ENCODE measurements at regions not wholly inside any gene's neighbourhood (a gene's known extent, or its start where the extent isn't known, plus 50 kb on each side); places are given as distances from the start of the nearest gene placed in this dataset.

DNA sequence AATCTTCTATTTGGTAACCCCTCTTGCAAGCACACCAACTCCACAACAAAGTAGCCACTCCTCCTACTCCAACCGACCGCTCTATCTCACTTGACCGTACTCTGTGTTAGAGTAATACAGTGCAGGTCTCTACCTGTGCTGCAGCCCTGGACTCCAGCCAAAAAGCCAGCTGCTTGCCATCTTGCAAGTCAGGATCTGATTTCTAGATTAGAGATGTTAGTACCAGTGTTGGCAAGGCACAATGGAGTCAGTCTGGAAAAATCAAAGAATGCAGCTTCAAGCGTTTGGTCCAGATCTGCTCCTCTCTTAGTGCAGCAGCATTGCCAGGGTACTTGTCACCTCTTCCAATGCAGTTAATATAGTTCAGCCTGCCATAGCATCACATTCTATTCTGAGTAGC lies 477.6 kb downstream of the ZSWIM6 start:
- TF ChIP-seq, protein P1, sequence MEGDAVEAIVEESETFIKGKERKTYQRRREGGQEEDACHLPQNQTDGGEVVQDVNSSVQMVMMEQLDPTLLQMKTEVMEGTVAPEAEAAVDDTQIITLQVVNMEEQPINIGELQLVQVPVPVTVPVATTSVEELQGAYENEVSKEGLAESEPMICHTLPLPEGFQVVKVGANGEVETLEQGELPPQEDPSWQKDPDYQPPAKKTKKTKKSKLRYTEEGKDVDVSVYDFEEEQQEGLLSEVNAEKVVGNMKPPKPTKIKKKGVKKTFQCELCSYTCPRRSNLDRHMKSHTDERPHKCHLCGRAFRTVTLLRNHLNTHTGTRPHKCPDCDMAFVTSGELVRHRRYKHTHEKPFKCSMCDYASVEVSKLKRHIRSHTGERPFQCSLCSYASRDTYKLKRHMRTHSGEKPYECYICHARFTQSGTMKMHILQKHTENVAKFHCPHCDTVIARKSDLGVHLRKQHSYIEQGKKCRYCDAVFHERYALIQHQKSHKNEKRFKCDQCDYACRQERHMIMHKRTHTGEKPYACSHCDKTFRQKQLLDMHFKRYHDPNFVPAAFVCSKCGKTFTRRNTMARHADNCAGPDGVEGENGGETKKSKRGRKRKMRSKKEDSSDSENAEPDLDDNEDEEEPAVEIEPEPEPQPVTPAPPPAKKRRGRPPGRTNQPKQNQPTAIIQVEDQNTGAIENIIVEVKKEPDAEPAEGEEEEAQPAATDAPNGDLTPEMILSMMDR (IDR thresholded peaks at IDR 0.05): no peak
- TF ChIP-seq POLR2A (IDR thresholded peaks at IDR 0.05): no peak
- WGBS, 2 donors: 50 to 52% methylated on average over 4 of the region's 4 CpGs

DNA sequence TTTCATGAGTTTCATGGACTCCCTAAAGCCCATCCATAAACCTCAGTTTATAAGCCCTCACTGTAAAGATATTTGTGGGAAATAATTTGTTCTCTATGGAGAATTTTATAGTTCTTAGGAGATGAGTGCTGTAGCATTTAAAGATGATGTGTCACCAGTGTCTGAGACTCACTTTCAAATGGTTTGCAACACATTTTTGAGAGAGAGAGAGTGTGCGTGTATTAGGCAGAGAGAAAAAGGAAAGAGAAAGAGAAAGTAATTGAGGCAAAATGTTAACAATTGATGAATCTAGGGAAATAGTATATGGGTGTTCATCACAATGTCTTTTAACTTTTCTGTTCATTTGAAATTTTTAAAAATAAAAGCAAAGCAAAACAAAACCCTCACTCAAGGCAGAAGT lies 479.0 kb downstream of the ZSWIM6 start:
- TF ChIP-seq, protein P1 (IDR thresholded peaks at IDR 0.05): no peak
- no peak for DNase-seq (ENCODE audit: low spot score in 2 of 2)
- no peak overlapping the region for H3K4me3 ChIP-seq (ENCODE audit: low read depth, poor library complexity, severe bottlenecking)
- WGBS, 2 donors: 70 to 76% methylated on average over 1 of the region's 1 CpG
- intact Hi-C loops (cut with DNase I; ENCODE audit: low total_unique reads): no loop called here

More for the DNA sequence above, 477.6 kb downstream of the ZSWIM6 start:
- peak in 1 of 2 donors; percentile 71 for DNase-seq (ENCODE audit: low spot score in 2 of 2)
- intact Hi-C loops (cut with DNase I; ENCODE audit: low total_unique reads): no loop called here
- H3K4me3 ChIP-seq (ENCODE audit: low read depth, poor library complexity, severe bottlenecking): no peak overlapping the region

DNA sequence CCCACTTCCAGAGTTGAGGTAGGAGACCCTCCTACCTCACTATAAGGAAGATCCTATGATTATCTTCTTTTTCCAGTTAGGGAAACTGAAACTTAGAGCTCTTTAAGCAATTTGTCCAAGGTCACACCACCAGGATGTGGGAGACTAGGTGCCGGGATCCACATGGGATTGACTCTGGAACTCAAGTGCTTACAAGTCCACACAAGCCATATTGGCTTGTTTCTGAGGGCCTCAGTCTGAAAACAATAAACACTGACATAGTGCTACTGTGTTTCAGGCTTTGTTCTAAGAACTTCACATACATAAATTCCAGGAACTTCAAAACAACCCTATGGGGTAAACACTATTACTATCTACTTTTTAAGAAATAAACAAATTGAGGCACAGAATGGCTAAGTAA lies 481.3 kb downstream of the ZSWIM6 start:
- H3K4me3 ChIP-seq (ENCODE audit: low read depth, poor library complexity, severe bottlenecking): no peak overlapping the region
- 35 to 52% methylated on average over 1 of the region's 1 CpG for WGBS, 2 donors
- intact Hi-C loops (cut with DNase I; ENCODE audit: low total_unique reads): no loop called here
- TF ChIP-seq, protein P1 (IDR thresholded peaks at IDR 0.05): no peak
- no peak for TF ChIP-seq POLR2A (IDR thresholded peaks at IDR 0.05)
- no peak for DNase-seq (ENCODE audit: low spot score in 2 of 2)

GRCh38 chr5:61815339-61815738 lies 483.3 kb downstream of the ZSWIM6 start:
- DNase-seq (ENCODE audit: low spot score in 2 of 2): no peak
- no peak overlapping the region for H3K4me3 ChIP-seq (ENCODE audit: low read depth, poor library complexity, severe bottlenecking)
- 97 to 98% methylated on average over 1 of the region's 1 CpG for WGBS, 2 donors
- TF ChIP-seq, protein P1 (IDR thresholded peaks at IDR 0.05): no peak
- no peak for TF ChIP-seq POLR2A (IDR thresholded peaks at IDR 0.05)
- intact Hi-C loops (cut with DNase I; ENCODE audit: low total_unique reads): no loop called here

DNA sequence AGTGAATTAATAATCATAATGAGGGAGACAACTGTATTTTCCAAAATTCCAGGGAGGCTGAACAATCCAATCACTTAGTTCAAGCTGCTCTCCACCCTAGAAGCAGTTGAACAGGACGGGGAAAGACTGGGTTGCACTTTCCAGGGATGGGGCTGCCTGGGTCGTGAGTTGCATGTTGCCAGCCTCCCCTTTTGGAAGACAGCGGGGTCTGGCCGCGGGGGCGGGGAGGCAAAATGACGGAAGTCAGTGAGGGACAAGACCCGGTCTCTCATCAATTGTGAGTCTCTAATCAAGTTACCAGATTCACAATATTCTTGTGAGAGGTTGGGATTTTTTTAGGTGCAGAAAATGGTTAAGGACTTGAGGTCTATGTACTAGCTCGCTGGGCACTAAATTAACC lies 484.1 kb downstream of the ZSWIM6 start:
- intact Hi-C loops (cut with DNase I; ENCODE audit: low total_unique reads): no loop called here
- no peak for DNase-seq (ENCODE audit: low spot score in 2 of 2)
- 86 to 88% methylated on average over 9 of the region's 9 CpGs for WGBS, 2 donors
- no peak overlapping the region for H3K4me3 ChIP-seq (ENCODE audit: low read depth, poor library complexity, severe bottlenecking)
- no peak for TF ChIP-seq POLR2A (IDR thresholded peaks at IDR 0.05)
- TF ChIP-seq, protein P1 (IDR thresholded peaks at IDR 0.05): no peak

Measured in lower leg skin (tissue), 4 donors.